GF-D8 (cell line): ENCODE measurements at regions not wholly inside any gene's neighbourhood (a gene's known extent, or its start where the extent isn't known, plus 50 kb on each side); places are given as distances from the start of the nearest gene placed in this dataset.

Source experiments
- DNase-seq: peaks from one replicate; lab custom pipeline; 2025; lab: John Stamatoyannopoulos, UW

DNA sequence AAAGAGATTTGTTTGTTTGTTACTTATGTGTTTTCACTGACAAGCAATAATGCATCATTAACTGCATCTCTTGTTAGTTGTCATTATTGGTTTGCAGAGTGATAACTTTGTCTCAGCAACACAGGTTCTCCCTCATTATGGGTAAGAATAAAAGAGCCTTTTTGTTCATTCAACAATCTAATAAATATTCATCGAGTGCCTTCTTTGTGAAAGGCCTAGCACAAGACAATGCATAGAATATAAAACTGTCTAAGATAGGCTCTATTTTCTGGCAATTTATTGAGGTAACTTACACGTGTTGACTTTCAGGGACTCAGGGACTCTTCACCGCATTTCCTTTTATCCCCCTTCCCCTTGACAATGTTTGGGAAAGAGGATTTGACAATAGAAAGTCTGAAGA, 95.5 kb upstream of the KRR1 start:
- no peak for DNase-seq

DNA sequence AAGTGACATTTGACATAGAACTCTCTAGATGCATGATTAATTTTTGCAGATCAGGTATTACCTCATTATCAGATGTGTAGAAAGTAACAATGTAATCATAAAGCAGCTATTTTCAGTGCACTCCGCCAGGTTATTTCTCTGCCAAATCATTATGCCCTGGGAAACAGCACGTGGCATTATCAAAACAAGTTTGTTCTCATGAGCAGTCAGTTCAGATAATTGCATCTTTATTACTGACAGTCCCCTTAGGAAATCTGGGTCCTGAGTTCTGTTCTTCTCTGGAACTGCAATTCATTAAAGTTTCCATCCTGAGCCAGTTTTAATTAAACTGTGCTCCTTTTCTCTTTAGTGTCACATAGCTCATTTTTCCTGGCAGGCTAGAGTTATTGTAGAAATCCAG, 94.7 kb upstream of the KRR1 start:
- DNase-seq = no peak

DNA sequence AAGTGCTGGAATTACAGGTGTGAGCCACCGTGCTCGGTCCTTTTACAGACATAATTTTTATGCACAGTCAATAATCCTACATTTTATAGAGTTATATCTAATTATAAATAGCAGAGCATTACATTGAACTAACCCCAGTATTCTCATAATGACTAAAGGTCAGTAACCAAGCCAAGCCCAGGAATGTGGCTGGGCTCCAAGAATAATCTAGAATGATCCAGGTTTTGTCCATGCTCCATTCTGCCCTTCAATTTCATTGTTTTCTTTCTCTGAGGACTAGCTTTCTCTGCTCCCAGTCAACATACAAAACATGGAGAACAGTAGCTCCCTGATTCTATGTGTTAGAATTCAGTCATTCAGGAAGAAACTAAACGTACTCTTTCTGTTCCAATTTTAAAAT, 92.1 kb upstream of the KRR1 start:
- DNase-seq = no peak

DNA sequence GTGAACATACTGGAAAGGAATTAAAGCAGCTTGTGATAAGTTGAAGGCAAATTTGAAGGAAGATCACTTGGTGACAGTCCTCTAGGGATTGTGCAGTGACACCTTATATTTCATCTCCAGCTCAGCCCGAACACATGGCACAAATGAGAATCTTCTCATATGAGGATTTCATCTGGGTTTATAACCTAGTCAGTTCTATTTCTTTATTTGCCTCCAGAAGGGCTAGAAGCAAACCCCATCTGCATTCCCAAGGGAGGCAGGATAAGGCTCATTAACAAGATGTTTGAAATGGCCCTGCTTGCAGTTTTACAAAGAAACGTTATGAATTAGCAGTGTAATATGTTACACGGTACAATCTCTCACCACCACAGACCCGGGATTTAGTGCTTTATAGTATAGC, 90.7 kb upstream of the KRR1 start:
- no peak for DNase-seq

DNA sequence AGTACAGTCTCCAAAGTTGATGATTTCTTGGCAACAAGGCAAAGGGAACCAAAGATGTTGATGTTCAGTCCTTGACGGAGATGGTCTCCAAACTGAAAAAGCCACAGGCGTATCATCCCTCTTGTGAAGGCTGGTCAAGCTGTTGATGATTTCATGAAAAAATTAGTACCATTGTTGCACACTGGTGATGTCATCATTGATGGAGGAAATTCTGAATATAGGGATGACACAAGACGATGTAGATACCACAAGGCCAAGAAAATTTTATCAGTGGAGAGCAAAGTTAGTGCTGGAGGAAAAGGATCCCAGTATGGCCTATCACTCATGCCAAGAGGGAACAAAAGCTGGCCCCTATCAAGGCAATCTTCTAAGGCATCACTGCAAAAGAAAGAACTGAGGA, 88.7 kb upstream of the KRR1 start:
- DNase-seq = no peak

DNA sequence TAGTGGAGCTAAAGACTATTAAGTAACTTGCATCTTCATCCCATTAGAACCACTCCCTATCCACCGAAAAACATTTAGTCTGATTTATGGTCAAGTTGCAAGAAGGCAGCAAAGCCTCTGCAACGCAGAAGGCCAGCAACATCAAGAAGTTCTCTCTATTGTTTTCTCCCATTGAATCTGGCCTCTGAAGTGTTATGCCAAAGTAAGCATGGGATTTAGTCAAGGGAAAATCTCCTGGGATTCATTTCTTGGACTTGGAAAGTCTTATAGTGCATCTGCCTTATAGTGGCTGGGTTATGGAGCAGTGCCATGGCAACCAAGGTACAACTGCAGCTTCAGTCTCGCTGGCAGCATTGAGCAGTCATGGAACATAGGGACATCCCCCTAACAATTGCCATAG, 87.7 kb upstream of the KRR1 start:
- DNase-seq = no peak

DNA sequence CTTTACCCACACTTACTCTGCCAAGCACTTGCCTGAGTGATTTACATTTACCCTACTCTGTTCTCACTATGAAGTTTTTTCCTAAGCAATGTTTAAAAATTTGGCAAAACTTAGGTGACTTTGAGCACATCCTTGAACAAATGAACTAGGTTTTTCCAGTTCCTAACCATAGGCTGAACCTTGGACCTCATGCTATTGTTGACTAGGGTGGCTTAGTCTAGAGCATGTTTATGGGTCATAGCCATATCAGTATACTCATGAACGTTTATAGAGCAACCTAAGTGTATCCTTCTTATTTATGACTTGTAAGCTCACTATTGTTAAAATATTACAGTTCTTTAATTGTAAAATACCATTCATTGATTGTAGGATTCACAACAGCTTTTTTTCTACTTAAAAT, 85.0 kb upstream of the KRR1 start:
- DNase-seq = no peak

DNA sequence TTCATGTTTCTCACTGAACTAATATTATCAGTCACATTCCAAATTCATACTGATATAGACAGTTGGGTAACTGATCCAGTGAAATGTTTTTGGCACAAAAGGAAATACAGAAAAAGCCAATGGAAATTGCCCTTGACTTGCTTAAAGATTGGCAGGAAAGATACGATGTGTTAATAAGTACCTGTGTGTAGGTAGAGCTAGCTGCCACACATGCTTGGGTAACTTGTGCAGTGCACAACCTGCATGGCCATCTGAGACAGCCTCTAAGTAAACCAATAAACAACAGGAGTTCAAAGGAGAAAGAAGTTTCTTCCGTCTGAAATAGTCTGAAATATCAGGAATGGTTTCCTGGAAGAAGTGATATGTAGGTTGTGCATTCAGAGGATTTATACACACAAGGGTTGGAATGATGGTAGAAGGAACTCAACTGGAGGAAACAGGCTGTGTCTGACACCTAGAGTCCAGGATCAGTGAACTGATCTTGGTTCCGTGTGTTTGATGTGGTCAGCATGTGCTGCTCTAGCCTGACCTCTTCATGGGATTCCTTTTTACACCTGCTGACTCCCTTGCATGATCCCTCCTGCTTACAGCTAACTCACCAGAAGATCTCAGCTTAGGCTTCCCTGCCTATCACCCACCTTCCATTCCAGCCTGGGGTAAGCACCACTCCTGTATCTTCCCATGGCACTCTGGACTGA, 81.4 kb upstream of the KRR1 start:
- no peak for DNase-seq

DNA sequence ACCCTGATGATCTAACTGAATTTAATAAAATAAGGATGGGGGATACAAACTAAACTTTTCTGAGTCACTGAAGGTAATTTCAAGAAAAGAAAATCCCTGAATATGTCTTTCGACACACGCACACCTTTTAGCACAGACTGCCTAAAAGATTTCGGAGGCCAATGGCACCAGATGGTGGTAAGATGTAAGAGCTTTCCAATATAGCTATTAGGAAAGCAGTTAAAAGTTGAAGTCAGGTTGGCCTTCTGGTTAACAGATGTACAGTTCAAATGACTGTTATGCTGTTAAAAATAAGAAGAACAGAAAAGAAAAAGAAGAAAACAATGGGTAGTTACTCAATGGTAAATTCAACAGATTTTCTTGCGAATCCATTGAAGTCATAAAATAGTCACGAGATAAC, 80.7 kb upstream of the KRR1 start:
- no peak for DNase-seq

DNA sequence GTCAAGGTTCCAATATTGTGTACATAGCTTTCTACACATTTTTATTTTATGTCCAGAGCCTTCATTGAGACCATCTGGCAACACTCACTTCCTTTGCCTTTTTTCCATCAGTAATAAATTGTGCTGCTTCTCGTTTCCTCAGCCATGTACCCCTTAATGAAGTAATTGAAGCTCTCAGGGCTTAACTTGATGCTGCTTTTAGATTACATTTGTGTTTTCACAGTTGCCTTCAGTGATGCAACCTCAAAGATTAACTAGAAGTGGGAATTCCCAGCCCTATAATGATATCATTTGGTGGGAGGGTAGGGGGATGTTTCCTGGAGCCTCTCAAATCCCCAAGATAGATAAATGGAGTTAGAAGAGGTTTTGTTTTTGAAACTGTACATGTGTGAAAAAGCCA, 80.2 kb upstream of the KRR1 start:
- DNase-seq = no peak

DNA sequence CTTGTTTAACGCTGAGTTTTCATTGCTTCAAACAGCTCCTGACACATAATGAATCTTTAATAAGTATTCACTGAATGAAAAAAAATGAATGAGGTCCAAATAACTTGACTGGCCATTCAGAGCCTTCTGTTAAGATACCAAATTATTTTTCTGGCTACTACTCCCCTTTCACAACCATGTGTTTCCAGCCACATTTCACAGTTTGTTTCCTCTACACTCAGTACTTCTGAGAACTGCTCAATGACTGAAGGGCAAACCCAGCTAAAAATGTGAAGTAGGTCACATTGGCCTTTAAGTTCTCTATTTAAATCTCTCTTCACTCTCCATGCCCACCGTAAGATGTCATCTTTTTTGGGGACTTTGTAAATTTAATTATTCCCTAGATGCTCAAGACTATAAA, 78.4 kb upstream of the KRR1 start:
- no peak for DNase-seq

DNA sequence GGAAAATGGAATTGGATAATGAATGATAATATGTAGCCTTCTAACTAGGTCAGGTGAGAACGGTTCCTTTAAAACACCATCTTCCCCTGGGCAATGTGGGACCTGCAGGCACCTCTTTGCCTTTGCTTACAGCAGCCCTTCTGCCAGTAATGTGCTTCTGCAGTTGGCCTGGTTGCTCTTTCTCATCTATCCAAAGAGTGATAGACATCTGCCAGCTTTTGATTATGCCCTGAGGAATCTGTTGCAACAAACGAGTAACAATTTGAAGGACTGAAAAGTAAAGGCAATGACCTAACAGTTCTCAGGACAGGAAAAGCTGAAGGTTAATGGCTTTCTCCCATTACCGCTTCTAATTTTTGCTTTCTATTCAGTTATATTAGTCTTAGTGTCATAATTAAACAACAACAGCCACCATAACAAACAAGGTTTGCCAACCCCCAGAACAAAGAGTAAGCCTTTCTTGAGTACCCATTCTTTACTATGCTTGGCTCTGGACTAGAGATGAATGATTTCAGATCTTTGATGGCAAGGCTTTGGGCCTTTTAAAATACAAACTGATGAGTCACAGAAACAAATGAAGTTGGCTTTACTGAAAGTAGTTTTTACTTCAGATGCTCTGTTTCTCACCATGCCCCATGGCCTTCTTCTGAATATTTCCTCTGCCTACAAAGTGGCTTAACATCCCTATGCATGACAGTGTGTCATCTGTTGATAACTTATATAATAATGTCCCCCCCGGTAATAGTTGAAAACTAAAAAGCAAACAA, 76.1 kb upstream of the KRR1 start:
- DNase-seq = no peak

DNA sequence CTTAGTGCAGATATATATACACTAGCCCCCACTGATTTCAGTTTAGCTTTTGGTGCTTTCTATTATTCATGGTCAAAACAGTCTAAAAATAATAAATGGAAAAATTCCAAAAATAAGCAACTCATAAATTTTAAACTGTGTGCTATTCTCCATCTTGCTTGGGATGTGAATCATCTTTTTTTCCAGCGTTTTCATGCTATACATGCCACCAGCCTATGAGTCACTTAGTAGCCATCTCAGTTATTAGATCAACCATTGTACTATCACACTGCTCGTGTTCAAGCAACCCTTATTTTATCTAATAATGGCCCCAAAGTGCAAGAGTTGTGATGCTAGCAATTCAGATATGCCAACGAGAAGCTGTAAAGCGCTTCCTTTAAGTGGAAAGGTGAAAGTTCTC, 73.9 kb upstream of the KRR1 start:
- no peak for DNase-seq

DNA sequence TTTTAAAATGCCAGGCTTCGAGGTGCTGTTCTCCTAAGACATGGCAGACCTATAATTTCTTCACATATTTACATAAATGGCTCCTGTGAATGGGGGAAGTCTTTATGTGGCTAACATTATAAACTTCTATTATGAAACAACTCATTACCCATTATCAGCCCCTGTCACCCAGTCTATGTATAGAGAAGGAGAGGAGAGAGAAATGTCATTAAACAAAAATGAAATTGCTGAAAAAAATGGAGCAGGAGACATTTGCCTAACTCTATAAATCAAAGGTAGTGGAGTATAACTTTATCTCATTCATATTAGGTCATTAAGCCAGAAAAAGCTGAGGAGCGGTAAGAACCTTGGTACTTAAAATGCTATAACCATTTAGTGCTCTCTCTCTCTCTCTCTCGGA, 71.9 kb upstream of the KRR1 start:
- DNase-seq = no peak

DNA sequence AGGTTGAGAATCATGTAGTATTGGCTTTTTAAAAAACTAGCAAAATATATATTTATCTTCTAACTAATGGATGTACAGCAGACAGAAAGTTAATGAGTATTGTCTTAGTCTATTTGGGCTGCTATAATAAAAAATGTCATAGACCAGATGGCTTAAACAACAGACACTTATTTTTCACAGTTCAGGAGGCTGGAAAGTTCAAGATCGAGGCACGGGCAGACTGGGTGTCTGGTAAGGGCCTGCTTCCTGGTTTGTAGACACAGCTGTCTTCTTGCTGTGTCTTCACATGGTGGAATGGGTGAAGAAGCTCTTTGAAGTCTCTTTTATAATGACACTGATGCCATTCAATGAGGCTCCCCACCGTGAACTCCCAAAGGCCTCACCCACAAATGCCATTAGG, 70.1 kb upstream of the KRR1 start:
- DNase-seq = no peak

DNA sequence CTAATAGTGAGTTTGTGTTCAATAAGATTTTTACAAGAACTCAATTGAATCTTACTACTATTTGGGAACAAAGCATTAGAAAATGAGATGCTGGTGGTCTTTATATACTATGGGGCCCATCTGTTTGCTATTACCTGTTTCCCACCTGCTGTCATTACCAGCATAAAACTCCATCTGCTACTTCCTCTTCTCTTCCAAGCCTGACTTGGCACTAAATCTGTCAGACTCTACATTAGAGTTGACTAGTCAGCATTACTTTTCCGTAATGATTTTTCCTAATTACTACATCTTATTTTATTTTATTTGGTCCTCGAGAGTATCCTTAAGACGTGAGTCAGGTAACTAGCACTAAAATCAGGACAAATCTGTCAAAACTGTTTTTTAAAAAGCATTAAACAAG, 68.1 kb upstream of the KRR1 start:
- DNase-seq = no peak

DNA sequence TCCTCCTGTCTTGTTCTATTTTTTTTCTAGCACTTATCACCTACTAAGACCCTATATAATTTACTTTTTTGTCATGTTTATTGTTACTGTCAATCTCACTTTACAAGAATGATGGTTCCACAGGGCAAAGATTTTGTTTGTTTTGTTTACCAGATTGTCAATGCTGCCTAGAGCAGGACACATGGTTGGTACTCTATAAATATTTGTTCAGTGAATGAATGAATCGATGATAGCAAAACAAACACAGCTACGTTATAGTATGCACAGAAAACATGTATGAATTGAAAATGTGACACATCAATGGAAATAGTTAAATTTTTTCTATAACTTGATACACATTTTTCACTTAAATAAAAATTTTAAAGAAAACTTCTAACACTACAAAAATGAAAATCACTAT, 67.1 kb upstream of the KRR1 start:
- DNase-seq = no peak

DNA sequence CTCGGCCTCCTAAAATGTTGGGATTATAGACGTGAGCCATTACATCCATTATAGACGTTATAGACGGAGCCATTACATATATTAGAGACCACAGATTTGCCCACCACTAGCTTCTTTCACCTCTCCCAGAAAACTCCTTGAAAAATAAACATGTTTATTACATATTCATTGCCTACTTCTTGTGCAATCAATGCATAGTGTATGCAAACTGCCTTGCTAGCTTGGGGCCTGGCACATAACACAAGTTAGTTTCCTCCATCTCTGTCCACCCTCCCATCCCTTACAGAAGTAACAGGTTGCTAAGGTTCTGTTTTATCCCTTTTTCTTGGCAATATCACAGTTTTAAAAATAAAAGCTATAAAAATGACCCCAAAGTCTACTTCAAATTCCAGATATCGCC, 66.4 kb upstream of the KRR1 start:
- no peak for DNase-seq

DNA sequence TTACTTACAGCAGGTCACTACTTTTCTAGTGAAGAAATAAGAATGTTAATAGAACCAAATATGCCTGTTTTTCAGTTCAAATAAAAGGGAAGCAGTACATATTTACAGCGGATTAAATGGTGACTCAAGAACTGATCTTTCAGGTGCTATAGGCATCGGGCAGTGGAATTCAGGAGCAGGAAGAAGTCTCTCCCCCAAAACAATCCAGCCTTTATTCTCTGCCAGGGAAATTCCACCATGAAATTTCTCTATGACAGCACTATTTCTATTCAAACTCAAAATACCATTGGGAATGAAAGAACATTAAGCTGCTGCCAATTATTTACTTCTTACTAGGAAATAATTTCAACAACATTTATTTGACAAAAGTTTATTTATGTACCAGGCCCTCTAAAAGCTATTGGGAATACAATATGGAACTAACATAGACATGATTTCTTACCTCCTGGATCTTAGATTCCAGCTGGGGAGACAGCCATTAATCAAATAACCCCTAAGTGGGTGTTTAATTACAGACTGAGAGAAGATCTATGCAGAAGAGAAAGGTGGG, 60.3 kb upstream of the KRR1 start:
- DNase-seq = no peak

DNA sequence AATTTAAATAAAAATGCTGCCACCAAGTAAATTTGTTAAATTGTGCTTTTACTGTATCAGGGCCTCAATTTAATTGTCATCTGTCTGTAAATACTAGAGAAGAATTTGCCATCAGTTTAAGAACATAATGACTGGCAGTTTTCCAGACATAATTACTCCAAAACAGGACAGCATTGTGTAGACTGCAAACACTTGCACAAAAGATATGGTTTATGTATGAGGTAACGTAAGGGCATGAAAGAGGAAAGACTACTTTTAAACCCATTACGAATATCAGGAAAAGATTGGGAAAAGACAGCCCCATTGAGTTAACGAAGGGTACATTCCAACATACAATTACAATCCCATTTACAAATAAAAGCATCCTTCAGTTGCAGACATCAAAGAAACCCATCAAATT, 59.8 kb upstream of the KRR1 start:
- no peak for DNase-seq

DNA sequence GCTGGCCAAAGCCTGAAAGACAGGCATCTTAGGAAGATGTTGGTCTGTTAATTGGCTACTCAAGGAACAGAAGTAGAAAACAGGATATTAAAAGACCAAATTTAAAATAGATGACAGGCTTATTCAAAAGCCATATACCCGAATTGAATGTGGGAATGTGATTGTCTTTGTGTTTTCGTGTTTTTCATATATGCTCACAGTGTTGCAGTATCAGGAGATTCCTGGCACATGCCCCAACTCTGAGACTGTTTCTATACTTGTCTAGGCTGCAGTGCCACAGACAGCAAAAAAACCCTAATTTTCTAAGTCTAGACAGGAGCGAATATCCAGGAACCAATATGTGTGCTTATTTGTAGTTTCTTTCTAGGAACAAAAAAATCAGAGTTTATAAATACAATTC, 57.4 kb upstream of the KRR1 start:
- DNase-seq = no peak

DNA sequence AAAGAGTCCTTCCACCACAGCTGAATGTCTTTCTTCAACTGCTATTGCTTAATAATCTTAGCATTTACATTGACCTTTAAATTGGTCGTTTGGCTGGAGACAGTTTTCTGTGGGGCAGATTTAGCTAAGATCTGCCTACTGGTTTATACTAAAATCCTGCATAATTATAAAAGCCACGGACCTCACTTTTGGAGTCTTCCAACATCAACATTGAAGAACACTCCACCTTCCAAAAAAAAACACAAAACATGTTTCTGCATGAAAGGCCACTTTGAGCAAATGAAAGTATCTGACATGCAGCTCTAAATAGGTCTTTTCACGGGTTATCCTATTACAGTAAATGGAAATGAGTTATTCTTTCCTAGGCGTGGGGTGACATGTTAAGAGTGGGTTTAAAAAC, 57.0 kb upstream of the KRR1 start:
- no peak for DNase-seq

DNA sequence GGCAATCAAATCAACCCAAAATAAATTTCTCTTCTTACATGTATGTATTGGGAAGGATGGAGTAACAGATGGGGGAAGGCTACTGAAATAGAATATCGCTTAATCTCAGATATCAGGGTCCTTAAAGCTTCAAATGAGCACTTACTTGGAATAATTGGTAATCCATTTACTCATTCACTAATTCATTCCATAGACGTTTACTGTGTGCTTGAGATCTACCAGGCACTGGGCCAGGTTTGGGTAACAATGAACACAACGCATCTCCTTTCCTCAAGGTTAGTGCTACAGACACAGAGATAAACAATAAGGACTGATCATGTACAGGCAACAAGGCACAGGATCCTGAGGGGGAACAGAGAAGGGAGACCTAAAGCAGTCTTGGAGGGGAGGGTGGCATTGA, 54.4 kb upstream of the KRR1 start:
- no peak for DNase-seq

DNA sequence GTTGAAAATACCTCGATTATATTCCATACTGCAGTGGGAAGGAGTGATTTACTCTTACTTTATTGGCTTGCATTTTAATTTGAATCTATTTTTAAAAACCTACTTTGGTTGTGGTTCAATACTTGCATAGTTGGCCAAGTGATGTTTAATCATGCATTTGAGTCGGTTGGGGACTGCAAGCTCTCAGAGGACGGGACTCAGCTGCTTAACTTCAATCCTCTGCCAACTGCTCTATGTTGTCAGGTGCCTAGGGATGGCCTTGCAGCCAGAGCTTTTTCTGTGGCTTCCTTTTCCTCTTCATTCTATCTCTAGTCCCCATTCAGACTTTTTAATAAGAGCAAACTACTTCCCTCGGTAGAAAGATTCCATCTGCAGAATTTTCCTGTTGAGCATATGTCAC, 53.4 kb upstream of the KRR1 start:
- DNase-seq = no peak
